Thyroid gland (tissue), 4 donors: ENCODE measurements at regions not wholly inside any gene's neighbourhood (a gene's known extent, or its start where the extent isn't known, plus 50 kb on each side); places are given as distances from the start of the nearest gene placed in this dataset.

Experiments
- DNase-seq, 2 donors: peaks; one replicate each; pipeline ENCODE4 v3.0.0-alpha.2; 2019
- H3K27ac ChIP-seq, 3 donors: fragments of 200-600 bp; sonication (generic); 1 replicate in 2 of 3; 2 replicates in 1 of 3; pipeline ENCODE4 v1.5.1; 2016 to 2019; ENCODE audit warnings: mild to moderate bottlenecking in 1 of 3, moderate library complexity in 1 of 3
- H3K27me3 ChIP-seq: fragments of 200-600 bp; sonication (generic); one replicate; pipeline ENCODE4 v1.5.1; 2019
- H3K36me3 ChIP-seq, 2 donors: fragments of 200-600 bp; sonication (generic); one replicate each; pipeline ENCODE4 v1.5.1; 2016 to 2019
- H3K4me1 ChIP-seq, 2 donors: fragments of 200-600 bp; sonication (generic); one replicate each; pipeline ENCODE4 v1.5.1; 2017 to 2019
- H3K4me3 ChIP-seq, 3 donors: fragments of 200-600 bp; sonication (generic); replicated peaks in 1 of 3; 1 replicate in 2 of 3; 2 replicates in 1 of 3; pipeline ENCODE4 v1.5.1; 2016; ENCODE audit warnings: mild to moderate bottlenecking in 1 of 3
- H3K9me3 ChIP-seq: fragments of 200-600 bp; sonication (generic); one replicate; pipeline ENCODE4 v1.5.1; 2017
- CTCF ChIP-seq, 6 experiments: fragments of 200-600 bp in 3 of 6; fragments of 450-650 bp in 3 of 6; sonication (generic) in 3 of 6; IDR thresholded peaks; one replicate each; pipeline ENCODE4 v1.5.1; 2016 to 2019; ENCODE audit warnings: antibody characterized with exemption in 6 of 6, mild to moderate bottlenecking in 2 of 6, inconsistent platforms in 1 of 6, moderate library complexity in 1 of 6
- POLR2A ChIP-seq, 2 donors: fragments of 450-650 bp; IDR thresholded peaks; one replicate each; pipeline ENCODE4 v1.6.1; 2017; ENCODE audit warnings: antibody characterized with exemption in 2 of 2, mild to moderate bottlenecking in 2 of 2, moderate library complexity in 1 of 2
- WGBS, 2 donors: methylation state at CpG; one replicate each; pipeline ENCODE4 v1.1.5; 2017; 5-methylcytosine and 5-hydroxymethylcytosine counted together
- intact Hi-C: fragments of 100-400 bp; cut with DNase I; formaldehyde crosslinking; loops from one replicate; pipeline ENCODE4 v1.15.1; 2023

- no peak for DNase-seq
- Histone ChIP-seq H3K27me3 (no peaks in the 10 kb centered on the region), H3K4me3 (no peak overlapping the region), H3K9me3 (no peaks in the 10 kb centered on the region), H3K4me1 (no peaks in the 10 kb centered on the region), H3K27ac (no peak overlapping the region), H3K36me3 (no peaks in the 10 kb centered on the region)
- intact Hi-C loops, result no loop called here
- TF ChIP-seq POLR2A (IDR thresholded peaks at IDR 0.05) (no peak), CTCF (IDR thresholded peaks at IDR 0.05) (no peak)
- WGBS, 2 donors, result 80 to 88% methylated on average over 1 of the region's 1 CpG
Observed at GRCh38 chr1:185418472-185418871, 101.4 kb upstream of the IVNS1ABP start.

GRCh38 chr1:185412385-185413087 is 95.5 kb upstream of the IVNS1ABP start:
- Histone ChIP-seq H3K36me3 (no peaks in the 10 kb centered on the region), H3K4me1 (no peaks in the 10 kb centered on the region), H3K4me3 (no peak overlapping the region), H3K27me3 (no peaks in the 10 kb centered on the region), H3K9me3 (no peaks in the 10 kb centered on the region), H3K27ac (no peak overlapping the region)
- WGBS, 2 donors, result 69 to 73% methylated on average over 7 of the region's 7 CpGs
- intact Hi-C loops, result no loop called here
- DNase-seq, result no peak
- TF ChIP-seq CTCF (IDR thresholded peaks at IDR 0.05) (no peak), POLR2A (IDR thresholded peaks at IDR 0.05) (no peak)

- DNase-seq, result no peak
- no peaks in the 10 kb centered on the region for H3K9me3 ChIP-seq
- H3K27me3 ChIP-seq, result no peaks in the 10 kb centered on the region
- TF ChIP-seq POLR2A (IDR thresholded peaks at IDR 0.05), result no peak
- no peak for TF ChIP-seq CTCF (IDR thresholded peaks at IDR 0.05)
- 74 to 78% methylated on average over 1 of the region's 1 CpG for WGBS, 2 donors
- intact Hi-C loops, result no loop called here
- no peaks in the 10 kb centered on the region for H3K4me1 ChIP-seq
- H3K4me3 ChIP-seq, result no peak overlapping the region
- no peak overlapping the region for H3K27ac ChIP-seq
- no peaks in the 10 kb centered on the region for H3K36me3 ChIP-seq
Observed at GRCh38 chr1:185409763-185410528, 92.9 kb upstream of the IVNS1ABP start.

GRCh38 chr1:185409345-185409744 is 92.3 kb upstream of the IVNS1ABP start:
- Histone ChIP-seq H3K4me1 (no peaks in the 10 kb centered on the region), H3K4me3 (no peak overlapping the region), H3K9me3 (no peaks in the 10 kb centered on the region), H3K27me3 (no peaks in the 10 kb centered on the region), H3K27ac (no peak overlapping the region), H3K36me3 (no peaks in the 10 kb centered on the region)
- TF ChIP-seq POLR2A (IDR thresholded peaks at IDR 0.05), result no peak
- DNase-seq, result no peak
- intact Hi-C loops, result no loop called here
- 87 to 89% methylated on average over 4 of the region's 4 CpGs for WGBS, 2 donors

GRCh38 chr1:185408700-185409270 is 91.7 kb upstream of the IVNS1ABP start:
- TF ChIP-seq POLR2A (IDR thresholded peaks at IDR 0.05), result no peak
- TF ChIP-seq CTCF (IDR thresholded peaks at IDR 0.05), result no peak
- no peaks in the 10 kb centered on the region for H3K9me3 ChIP-seq
- intact Hi-C loops, result no loop called here
- DNase-seq, result no peak
- H3K27ac ChIP-seq, result no peak overlapping the region
- no peak overlapping the region for H3K4me3 ChIP-seq
- H3K36me3 ChIP-seq, result no peaks in the 10 kb centered on the region
- WGBS, 2 donors, result 77 to 78% methylated on average over 5 of the region's 5 CpGs
- H3K4me1 ChIP-seq, result no peaks in the 10 kb centered on the region
- H3K27me3 ChIP-seq, result no peaks in the 10 kb centered on the region
